Panc1 (cell line): ENCODE measurements at regions not wholly inside any gene's neighbourhood (a gene's known extent, or its start where the extent isn't known, plus 50 kb on each side); places are given as distances from the start of the nearest gene placed in this dataset.
A peak's percentile ranks its signal among the peaks of the same experiment; 100 is the strongest.
"Not testable (repeated sequence)": the region's sequence is repeated elsewhere in the genome, so short reads cannot be mapped to it uniquely, and the experiment has no call there.

Source experiments
- ATAC-seq: fragments of 200-7000 bp; cut with Tn5 transposase; 2 replicates; pipeline ENCODE4 v1.9.1; 2020; ENCODE audit warnings: mild to moderate bottlenecking, moderate library complexity
- BruUV-seq: library from RNA; stranded (reverse); fragments of 400-500 nt; replicated peaks from 2 replicates; lab custom pipeline; 2021; lab: Mats Ljungman, UMichigan
- CTCF ChIA-PET: fragments of 300-600 bp; sonication (Branson Sonifier 250); formaldehyde crosslinking; loops from one replicate; lab custom pipeline; 2022; ENCODE audit warnings: antibody characterized with exemption; lab: Charles Lee
- POLR2A ChIA-PET: fragments of 300-600 bp; sonication (Branson Sonifier 250); formaldehyde crosslinking; loops from one replicate; lab custom pipeline; 2022; ENCODE audit warnings: antibody characterized with exemption; lab: Charles Lee
- DNase-seq: peaks from one replicate; pipeline ENCODE4 v3.0.0-alpha.2; 2010; ENCODE audit warnings: low read depth, low spot score
- H3K27ac ChIP-seq: 2 replicates; pipeline ENCODE4 v1.5.1; 2011; ENCODE audit warnings: mild to moderate bottlenecking, low read length, inconsistent platforms
- H3K27me3 ChIP-seq: fragments of 200-500 bp; sonication (Bioruptor generic); 2 replicates; pipeline ENCODE4 v1.6.0; 2014; ENCODE audit warnings: low read length, inconsistent platforms; ENCODE audit not compliant: control insufficient read depth, insufficient read depth
- H3K36me3 ChIP-seq: fragments of 200-500 bp; sonication (Bioruptor generic); 2 replicates; pipeline ENCODE4 v1.5.1; 2014; ENCODE audit warnings: inconsistent platforms, mild to moderate bottlenecking, low read length, moderate library complexity; ENCODE audit not compliant: control insufficient read depth, insufficient read depth
- H3K4me1 ChIP-seq: 2 replicates; pipeline ENCODE4 v1.5.1; 2011; ENCODE audit warnings: inconsistent platforms, mild to moderate bottlenecking, low read length, moderate library complexity; ENCODE audit not compliant: control insufficient read depth, insufficient read depth
- H3K4me3 ChIP-seq, 2 experiments: 2 replicates each; pipeline ENCODE4 v1.5.1; 2011 to 2012; ENCODE audit warnings: low read depth in 2 of 2, low read length in 2 of 2, mild to moderate bottlenecking in 2 of 2, inconsistent platforms in 1 of 2, moderate library complexity in 1 of 2
- H3K9me3 ChIP-seq: fragments of 200-500 bp; sonication (Bioruptor generic); 2 replicates; pipeline ENCODE4 v1.5.1; 2014; ENCODE audit warnings: low read depth, mild to moderate bottlenecking, inconsistent platforms, low read length, moderate library complexity; ENCODE audit not compliant: control insufficient read depth, insufficient read depth
- CTCF ChIP-seq: fragments of 450-650 bp; IDR thresholded peaks from 2 replicates; pipeline ENCODE4 v1.5.1; 2017; ENCODE audit warnings: mild to moderate bottlenecking
- in situ Hi-C: cut with HindIII; loops from 2 replicates; pipeline ENCODE4 v1.10.0; 2016; ENCODE audit warnings: low sequenced_read_pairs, low pct_unique_long_range_greater_than_20kb
- intact Hi-C: fragments of 100-400 bp; cut with micrococcal nuclease; formaldehyde crosslinking; loops from one replicate; pipeline ENCODE4 v1.10.0; 2022; ENCODE audit not compliant: unreplicated experiment

- BruUV-seq, H3K27ac ChIP-seq, ATAC-seq, H3K9me3 ChIP-seq, in situ Hi-C loops, H3K4me1 ChIP-seq, DNase-seq, POLR2A ChIA-PET, H3K27me3 ChIP-seq, H3K36me3 ChIP-seq, intact Hi-C loops, CTCF ChIA-PET, H3K4me3 ChIP-seq: not testable (repeated sequence)
Observed at GRCh38 chr2:87223873-87224272, 202.2 kb upstream of the PLGLB1 start.

GRCh38 chr2:87229091-87229689 is 207.5 kb upstream of the PLGLB1 start:
- peak; percentile 46 for TF ChIP-seq CTCF
- peak; percentile 92 for ATAC-seq
- CTCF ChIA-PET, BruUV-seq, H3K4me1 ChIP-seq, in situ Hi-C loops, H3K4me3 ChIP-seq, POLR2A ChIA-PET, H3K27me3 ChIP-seq, DNase-seq, intact Hi-C loops, H3K36me3 ChIP-seq, H3K27ac ChIP-seq, H3K9me3 ChIP-seq: not testable (repeated sequence)

- DNase-seq, H3K4me3 ChIP-seq, intact Hi-C loops, H3K27me3 ChIP-seq, H3K27ac ChIP-seq, H3K9me3 ChIP-seq, BruUV-seq, in situ Hi-C loops, CTCF ChIA-PET, ATAC-seq, H3K4me1 ChIP-seq, POLR2A ChIA-PET, H3K36me3 ChIP-seq: not testable (repeated sequence)
Observed at GRCh38 chr2:87229964-87230363, 208.3 kb upstream of the PLGLB1 start.

- CTCF ChIA-PET, H3K4me1 ChIP-seq, H3K9me3 ChIP-seq, H3K27me3 ChIP-seq, ATAC-seq, H3K27ac ChIP-seq, in situ Hi-C loops, BruUV-seq, intact Hi-C loops, H3K36me3 ChIP-seq, DNase-seq, H3K4me3 ChIP-seq, POLR2A ChIA-PET: not testable (repeated sequence)
Observed at GRCh38 chr2:87235333-87235981, 213.8 kb upstream of the PLGLB1 start.

GRCh38 chr2:87237570-87238336 is 216.1 kb upstream of the PLGLB1 start:
- H3K27ac ChIP-seq, CTCF ChIA-PET, BruUV-seq, POLR2A ChIA-PET, ATAC-seq, intact Hi-C loops, H3K4me3 ChIP-seq, in situ Hi-C loops, H3K9me3 ChIP-seq, DNase-seq, H3K27me3 ChIP-seq, H3K36me3 ChIP-seq, H3K4me1 ChIP-seq: not testable (repeated sequence)

- H3K27me3 ChIP-seq, intact Hi-C loops, H3K36me3 ChIP-seq, POLR2A ChIA-PET, H3K27ac ChIP-seq, in situ Hi-C loops, H3K9me3 ChIP-seq, CTCF ChIA-PET, DNase-seq, H3K4me3 ChIP-seq, H3K4me1 ChIP-seq, BruUV-seq: not testable (repeated sequence)
- peak; percentile 76 for ATAC-seq
Observed at GRCh38 chr2:87239558-87240215, 218.0 kb upstream of the PLGLB1 start.
